GM19438 (cell line): ENCODE measurements at regions not wholly inside any gene's neighbourhood (a gene's known extent, or its start where the extent isn't known, plus 50 kb on each side); places are given as distances from the start of the nearest gene placed in this dataset.

Source experiments
- ATAC-seq: cut with Tn5 transposase; IDR thresholded peaks from one replicate; pipeline ENCODE4 v1.9.1; 2021; ENCODE audit warnings: low read depth; ENCODE audit not compliant: unreplicated experiment

DNA sequence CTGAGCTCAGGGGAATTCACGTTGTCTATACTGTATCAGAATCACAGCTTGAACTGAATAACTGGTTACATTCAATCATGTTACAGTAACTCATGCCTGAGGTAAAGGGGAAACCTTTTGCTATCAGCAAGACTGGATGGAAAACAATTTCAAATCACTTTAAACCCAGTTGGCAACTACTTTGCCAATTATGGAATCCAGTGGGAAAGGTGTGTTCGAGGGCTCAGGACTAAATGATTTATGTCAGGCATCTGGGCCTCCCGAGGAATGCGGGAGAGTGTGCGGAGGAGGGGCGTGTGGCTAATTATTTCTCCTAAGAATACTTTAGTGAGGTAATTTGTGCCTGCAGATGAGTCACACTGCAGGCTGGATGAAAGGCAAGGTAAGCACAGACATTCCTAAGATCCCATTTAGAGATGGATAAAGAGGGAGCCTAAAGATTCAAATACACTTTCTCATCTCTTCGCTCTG is 100.1 kb downstream of the HRH4 start:
- ATAC-seq = no peak

DNA sequence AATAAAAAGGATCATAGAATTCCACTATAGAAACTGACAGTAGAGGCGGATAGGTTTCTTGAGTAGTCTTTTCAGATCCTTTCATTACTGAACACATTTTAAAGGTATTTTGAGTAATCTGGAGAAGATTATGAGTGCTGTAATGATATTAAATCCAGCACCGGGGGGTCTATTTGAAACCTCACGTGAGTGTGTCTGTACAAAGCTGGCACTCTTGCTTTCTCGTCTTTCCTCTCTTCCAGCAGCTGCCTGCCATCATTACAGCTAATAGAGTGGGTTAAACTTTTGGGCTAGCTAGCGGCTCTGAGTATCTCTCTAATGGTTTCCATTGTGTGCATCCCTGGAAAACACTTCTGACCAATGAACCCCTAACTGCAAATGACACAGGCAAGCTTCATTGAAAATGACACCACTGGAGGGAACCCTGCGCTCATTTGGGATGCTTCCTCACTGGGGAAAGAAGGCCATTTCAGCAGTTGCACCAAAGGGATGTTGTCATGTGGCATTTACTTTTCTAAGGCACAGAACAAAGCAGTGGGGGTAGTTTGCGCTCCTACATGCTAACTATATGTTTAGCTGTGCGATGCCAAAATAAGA is 101.0 kb downstream of the HRH4 start:
- no peak for ATAC-seq

DNA sequence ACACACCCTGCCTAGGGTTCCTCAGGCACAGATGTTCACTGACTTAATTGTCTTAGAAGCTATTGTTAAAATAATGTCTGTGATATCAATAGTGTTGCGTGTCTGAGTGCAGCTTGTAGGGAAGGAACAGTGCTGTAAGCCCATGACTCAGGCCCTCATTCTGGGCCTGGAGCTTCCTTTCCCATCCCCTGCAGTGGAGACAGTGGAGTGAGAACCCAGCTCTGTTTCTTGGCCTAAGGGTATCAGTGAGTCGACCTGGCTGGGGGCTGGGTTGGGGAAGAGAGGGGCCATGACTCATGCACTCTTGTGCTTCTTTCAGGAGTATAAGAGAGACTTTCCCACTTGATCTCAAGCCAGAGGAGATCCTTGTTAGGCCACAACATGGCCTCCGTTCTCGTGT is 106.8 kb downstream of the HRH4 start:
- no peak for ATAC-seq

DNA sequence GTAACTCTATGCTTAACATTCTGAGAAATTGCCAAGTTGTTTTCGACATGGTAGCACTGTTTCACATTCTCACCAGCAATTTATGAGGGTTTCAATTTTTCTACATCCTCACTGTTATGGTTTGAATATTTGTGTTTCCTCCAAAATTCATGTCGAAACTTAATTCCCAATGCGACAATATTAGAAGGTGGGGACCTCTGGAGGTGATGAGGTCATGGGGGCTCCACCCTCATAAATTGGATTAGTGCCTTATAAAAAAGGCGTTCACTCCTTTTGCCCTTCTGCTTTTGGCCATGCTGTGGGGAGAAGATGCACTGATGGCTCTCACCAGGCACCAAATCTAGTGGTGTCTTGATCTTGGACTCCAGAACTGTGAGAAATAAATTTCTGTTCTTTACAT is 110.3 kb downstream of the HRH4 start:
- no peak for ATAC-seq

DNA sequence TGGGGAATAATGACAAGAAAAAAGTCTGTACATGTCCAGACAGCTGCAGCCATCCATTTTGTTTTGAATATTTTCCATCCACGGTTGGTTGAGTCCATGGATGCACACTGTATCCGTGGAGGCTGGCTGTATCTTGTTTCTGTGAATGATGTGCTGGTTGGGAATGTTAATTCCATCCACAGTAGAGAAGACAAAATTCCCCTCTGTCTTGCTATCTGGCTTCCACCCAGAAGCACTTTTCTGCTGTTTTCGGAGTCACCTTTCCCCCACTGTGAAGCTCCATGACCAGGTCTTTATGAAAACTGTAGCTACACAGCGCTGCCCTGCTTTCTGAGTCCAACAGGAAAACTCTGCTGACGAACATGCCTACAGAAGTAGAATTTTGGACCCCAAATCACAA is 122.3 kb downstream of the HRH4 start:
- ATAC-seq = no peak

DNA sequence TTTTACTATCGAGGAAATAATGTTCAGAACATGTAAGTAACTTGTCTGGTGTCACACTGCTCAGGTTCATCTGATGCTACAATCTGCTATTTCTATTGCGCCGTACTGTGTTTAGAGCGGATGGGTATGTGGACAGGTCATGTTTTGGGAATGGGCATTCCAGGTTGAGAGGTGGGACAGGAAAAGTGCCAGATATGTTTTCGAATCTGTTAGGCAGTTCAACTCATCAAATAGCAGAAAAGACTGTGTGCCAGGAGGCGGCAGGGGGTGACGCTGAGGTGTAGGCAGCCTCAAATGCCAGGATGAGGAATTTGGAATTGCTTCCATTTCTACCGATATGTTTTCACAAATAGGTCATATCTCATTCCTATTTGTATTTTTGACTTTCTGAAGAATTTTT is 123.8 kb downstream of the HRH4 start:
- no peak for ATAC-seq

DNA sequence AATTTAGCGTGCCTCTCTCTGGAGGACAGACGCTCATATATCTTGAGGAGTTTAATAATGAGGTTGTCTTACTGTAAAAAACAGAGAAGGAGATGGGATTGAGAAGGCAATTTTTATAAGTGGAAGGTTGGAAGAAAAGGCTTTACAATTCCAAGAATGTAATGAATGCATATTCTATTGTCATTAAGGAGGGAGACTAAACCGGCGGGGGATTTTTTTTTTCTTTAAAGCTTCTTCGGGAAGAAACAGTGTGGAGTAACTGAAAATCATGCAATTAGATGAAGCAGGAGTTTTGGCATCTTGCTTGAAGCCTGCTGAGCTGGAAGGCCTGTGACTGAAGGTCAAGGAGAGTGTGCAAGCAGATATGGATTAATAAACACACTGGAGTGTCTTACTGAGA is 124.4 kb downstream of the HRH4 start:
- no peak for ATAC-seq

DNA sequence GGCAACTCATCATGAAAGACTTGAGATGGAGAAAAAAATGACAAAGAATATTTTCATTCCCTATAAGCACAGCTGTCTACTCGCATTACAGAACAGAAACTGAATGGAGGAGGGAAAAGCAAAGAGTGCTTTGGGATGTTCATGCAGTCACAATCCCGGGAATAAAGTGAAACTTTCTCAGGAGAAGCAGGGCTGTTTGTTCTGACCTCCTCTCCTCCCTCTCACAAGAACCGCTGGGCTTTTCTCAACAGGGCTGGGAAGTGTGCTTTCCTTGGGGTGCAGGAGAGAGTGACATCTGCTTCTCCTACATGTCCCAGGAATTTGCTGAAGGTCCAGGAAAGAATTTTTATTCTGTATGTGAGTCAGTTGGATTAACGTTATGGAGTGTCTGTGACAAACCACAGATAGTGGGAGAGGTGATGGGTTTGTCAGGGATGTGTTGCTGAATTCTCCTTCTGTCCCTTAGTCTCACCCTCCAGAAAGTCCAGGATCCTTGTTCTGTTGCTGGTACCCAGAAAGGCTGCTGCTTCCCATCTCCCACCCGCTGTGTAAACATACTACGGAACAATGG is 125.6 kb downstream of the HRH4 start:
- ATAC-seq = no peak

DNA sequence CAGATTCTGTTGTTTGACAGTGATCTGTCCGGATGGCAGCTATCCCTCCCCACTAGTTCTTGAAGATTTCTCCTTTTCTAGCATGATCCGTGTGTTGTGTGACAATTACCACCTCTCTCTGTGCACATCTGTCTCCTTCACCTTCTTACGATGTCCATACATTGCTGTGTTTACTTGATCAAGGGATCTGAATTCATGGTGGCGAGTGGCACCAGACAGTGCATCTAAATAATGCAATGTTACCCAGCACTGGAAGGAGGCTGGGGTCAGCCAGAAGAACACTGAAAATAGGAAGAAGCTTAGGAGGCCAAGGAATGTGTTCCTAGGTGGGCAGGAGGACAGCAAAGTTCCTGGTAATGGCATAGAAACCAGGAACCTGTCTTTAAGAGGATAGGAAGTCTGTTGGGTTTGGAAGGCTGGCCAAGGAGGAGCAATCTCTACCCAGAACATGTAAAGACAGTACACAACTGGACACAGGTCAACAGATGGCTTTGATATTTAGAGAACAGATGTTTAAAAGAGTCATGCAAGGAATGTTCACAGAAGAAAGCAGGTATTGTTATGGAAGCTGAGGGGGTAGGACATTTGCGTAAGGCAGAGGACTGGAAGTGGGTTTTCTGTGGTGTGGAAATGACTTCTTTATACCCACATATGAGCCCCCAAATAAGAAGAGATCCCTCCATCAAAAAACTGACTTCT is 126.4 kb downstream of the HRH4 start:
- ATAC-seq = no peak

DNA sequence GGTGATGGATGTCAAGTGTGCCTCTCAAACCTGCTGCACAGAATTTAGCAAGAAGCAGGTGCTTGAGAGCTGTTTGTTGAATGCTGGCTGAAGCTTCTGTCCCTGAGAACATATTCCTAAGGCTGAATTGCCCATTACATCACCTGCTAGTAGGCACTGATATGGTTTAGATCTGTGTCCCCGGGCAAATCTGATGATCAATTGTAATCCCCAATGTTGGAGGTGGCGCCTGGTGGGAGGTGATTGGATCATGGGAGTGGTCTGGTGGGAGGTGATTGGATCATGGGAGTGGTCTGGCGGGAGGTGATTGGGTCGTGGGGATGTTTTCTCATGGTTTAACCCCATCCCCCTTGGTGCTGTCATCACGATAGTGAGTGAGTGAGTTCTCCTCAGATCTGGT is 128.0 kb downstream of the HRH4 start:
- ATAC-seq = no peak

DNA sequence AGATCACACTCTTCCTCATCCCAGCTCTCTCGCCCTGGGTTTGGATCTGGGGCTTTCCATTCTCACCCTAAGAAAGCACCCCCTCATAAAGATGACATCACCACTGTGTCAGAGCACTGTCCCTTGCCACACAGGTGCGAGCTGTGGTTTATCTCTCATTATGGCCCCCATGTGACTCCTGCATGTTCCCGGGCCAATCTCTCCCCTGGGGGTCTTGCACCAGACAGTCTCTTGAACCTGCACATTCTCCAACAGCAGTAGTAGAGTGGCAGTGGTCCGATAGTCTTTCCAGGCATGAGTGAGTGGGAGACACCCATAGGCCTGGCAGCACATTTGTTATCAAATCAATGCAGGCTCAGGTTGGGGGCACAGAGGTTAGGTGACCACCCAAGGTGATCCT is 130.5 kb downstream of the HRH4 start:
- no peak for ATAC-seq

DNA sequence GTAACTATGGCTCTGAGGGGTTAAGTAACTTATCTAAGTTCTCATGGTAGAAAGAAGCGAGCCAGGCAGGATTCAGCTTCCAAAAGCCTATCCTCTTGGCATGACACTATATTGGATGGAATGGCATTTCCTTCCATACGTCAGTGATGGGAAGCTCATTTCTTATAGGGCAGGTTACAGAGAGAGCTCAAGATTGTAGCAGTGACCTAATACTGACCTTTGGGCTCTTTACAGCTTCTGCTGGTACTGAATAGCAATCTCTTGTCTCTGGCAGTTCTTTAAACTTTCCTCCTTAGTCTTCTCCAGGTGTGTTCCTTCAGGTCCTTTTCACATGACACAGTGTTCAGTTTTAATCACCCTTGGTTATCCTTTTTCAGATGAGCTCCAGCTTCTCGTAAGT is 133.0 kb downstream of the HRH4 start:
- no peak for ATAC-seq

DNA sequence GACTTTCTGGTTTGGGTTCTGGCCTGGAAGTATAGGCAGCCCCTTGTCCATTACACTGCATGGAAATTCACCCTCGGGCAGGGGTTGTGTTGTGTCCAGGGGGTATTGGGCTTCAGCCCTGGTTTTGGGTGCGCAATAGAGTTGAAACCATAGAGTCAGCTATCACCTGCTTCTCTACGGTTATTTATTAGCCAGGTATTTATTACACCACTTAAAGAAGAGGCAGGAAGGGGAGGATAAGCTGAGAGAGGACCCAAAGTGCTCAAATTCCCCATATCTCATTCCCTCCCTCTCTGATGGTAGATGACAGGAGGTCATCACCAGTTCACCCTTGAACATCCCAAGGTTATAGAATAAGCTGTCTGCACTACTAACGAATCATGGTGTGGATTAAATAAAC is 133.4 kb downstream of the HRH4 start:
- no peak for ATAC-seq

DNA sequence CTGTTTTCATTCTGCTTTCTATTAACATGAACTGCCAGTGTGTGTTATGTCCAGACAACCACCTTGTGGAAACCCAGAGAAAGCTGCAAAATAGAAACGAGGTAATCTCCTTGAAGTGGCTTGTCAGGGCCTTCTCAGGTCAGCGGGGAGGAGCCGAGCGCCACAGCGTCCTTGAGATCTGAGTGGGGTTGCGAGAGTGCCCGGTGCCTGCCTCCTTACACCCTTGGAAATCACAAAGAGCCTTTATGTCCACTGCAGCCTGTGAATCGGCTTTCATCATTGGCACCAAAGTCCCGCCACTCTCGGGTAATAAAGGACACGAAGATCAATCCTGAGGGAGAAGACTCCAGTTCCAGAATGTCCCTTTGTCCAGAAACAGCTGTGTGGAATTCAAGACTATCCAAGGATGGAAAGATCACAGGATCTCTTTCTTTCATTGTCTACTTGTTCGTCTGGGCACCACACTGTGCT is 135.2 kb downstream of the HRH4 start:
- no peak for ATAC-seq

DNA sequence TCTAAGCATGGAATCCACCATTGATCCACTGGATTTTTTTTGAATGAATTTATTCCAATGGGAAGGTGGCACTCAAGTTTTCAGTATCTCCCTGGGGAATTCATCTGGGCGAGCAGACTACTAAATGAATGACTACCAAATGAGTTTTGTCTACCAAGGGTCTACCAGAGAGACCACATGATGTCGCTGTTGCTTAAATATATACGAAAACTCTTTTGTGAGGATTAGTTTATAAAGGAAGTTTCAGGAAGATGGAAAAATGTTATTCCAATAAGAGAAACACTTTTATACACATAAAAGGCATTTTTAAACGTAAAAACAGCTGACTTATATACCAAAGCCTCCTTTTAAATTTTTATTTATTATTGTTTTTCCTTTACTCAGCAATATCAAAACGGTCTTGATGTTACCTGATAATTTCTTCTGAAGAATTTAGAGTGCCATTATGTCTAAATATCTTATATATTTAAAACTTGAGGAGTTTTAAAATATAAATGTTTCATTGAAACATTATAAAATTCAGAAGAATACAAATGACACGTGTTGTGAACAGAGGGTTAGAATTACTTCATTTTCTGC is 139.7 kb downstream of the HRH4 start:
- no peak for ATAC-seq

DNA sequence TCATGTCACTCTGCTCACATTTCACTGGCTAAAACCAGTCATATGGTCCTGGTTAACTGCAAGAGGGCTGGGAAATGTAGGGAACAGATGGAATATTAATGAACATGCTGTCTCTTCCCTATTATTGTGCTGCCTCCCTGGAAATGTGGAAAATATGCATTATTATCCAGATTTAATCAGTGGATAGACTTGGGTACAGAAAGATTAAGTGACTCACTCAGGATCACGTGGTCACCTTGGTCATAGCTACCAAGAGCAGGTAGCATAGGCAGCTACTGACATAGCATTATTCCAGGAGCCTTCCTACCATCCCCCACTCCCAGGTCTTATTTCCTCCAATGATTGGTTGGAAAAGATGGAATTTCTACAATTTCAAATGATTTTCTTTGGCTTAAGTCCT is 141.1 kb downstream of the HRH4 start:
- ATAC-seq = no peak

DNA sequence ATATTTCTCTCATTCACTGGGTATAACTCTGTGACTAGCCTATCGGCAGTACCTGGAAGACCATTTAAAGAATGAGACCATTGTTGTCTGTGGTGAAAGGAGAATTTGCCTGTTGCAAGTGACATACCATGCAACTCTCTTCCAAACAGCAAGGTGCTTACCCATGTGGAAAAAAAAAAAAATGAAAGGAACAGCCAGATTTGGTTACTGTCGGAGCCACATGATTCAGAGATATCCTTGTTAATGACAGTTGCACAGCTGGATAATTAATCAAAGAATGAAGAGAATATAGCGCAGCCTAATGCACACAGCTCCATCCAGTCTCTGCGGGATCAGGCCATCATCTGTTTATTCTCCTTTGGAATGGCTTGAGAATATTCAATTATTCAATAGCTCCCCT is 141.8 kb downstream of the HRH4 start:
- ATAC-seq = no peak

DNA sequence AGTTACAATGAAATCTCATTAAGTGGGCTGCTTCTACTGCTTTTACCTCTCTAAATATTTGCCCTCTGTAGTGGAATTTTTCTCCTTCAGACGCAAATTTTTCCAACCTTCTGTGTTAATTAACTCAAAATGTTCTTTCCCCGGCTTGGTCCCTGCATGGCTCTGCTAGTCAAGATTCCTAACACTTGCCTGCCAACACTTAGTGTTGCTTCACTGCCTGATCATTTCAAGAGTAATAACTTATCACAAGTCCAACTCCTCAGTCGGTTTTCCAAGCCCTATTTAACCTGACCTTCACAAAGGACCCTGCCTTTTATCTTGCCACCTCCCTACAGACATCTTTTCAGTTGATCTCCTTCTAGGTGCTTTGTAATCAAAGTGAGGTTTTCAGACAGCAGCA is 142.7 kb downstream of the HRH4 start:
- no peak for ATAC-seq

DNA sequence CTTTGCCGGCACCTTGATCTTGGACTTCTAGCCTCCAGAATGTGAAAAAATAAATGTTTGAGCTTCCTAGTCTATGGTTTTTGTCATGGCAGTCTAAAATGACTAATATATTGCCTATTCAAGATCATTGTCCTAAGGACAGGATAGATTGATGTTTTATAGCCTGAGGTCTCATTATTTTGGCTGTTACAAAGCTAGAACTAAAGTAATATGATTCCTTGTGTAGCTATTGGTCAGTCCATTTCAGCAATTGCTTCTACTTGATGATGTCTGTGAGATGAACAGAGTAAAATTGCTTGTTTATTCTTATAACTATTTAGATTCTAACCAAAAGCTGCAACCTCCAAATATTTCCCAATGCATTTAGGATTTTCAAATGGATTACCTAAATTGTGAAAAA is 145.0 kb downstream of the HRH4 start:
- no peak for ATAC-seq

DNA sequence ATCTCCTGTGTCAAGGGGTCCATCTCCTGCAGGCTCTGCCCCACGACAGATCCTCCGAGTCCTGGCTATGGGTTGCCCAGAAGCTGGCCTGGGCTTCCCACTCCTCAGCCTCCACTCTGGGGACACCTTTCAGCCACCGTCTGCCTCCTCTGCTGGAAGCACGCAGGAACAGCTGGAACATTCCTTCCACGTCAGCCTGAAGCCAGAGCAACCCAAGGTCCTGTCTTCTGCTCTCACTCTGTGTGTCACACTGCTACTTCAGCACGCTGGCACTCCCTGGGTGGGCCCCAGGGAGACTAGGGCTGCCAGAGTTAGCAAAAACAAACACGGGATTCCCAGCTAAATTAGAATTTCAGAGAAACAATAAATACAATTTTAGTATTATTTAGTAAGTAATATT is 148.8 kb downstream of the HRH4 start:
- no peak for ATAC-seq

DNA sequence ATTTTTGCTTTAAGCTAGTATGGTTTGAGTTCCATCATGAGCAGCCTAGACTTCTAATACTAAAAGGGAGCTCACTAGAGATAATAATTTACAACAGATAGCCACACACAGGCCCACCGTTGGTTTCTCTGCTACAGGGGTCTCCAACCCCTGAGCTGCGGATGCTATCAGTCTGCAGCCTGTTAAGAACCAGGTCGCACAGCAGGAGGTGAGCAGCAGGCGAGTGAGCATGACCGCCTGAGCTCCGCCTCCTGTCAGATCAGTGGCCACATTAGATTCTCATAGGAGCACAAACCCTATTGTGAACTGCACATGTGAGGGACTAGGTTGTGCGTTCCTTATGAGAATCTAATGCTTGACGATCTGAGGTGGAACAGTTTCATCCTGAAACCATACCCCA is 150.6 kb downstream of the HRH4 start:
- ATAC-seq = no peak
